ENCODE measurements at regions not wholly inside any gene's neighbourhood (a gene's known extent, or its start where the extent isn't known, plus 50 kb on each side); places are given as distances from the start of the nearest gene placed in this dataset.

DNA sequence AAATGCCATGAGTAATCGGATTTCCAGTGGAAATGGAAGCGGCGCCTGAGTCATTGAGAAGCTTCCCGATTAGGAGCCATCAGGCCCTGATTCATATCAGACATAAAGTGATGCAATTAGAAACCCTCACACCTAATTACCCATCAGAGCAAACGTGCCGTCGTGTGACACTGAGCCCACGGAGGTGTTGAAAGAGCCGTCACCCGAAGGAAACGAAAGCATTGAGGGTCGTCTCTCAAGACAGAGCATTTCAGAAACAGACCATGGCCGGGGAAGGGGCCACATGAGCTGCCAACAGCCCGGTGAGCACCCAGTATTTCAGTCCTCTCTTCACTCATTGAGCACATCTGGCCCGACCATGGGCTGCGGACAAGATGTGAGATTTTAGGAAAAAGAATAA lies 829.3 kb downstream of the TBC1D22A start:
- TF ChIP-seq CTCF (conservative IDR thresholded peaks at IDR 0.05; ENCODE audit: low read depth, low read length) (no peak), EZH2phosphoT487 (IDR thresholded peaks at IDR 0.05; ENCODE audit: borderline replicate concordance, low read length) (no peak), EZH2 (IDR thresholded peaks at IDR 0.05; ENCODE audit: low read length, unreplicated experiment) (no peak)
- no peak overlapping the region for H3K27ac ChIP-seq (ENCODE audit: low read length)
- intact Hi-C loops (cut with micrococcal nuclease), result no loop called here
- no peaks in the 10 kb centered on the region for H3F3A ChIP-seq (ENCODE audit: low read length, unreplicated experiment)
- ATAC-seq, result no peak
- H3K79me2 ChIP-seq (ENCODE audit: low read length), result no peaks in the 10 kb centered on the region
- H3K9me3 ChIP-seq (ENCODE audit: low read length), result no peaks in the 10 kb centered on the region
- H2AFZ ChIP-seq (ENCODE audit: low read length), result no peak overlapping the region
- no TSS peak for BruUV-seq (replicated peaks)
- H4K20me1 ChIP-seq (ENCODE audit: low read length), result no peaks in the 10 kb centered on the region
- H3K4me3 ChIP-seq (ENCODE audit: low read length), result no peak overlapping the region
- 0 out of 2 replicates have a peak, but pooled peaks cover 2% of the 10 kb centered on the region for H3K27me3 ChIP-seq (ENCODE audit: low read length)
- no peak for DNase-seq
- H3K4me2 ChIP-seq (ENCODE audit: low read length), result no peak overlapping the region
- ChIA-PET CTCF (no interaction called here), POLR2A (ENCODE audit: unreplicated experiment) (interaction anchor here (0.6 kb wide), 1 partner anchor 100 kb away, joined by 4 read pairs; no protein-coding TSS in a partner anchor)
- H3K36me3 ChIP-seq (ENCODE audit: low read depth, low read length), result no peaks in the 10 kb centered on the region
- no peaks in the 10 kb centered on the region for H3K9me2 ChIP-seq (replicated peaks; ENCODE audit: low read length)
- H3K4me1 ChIP-seq (ENCODE audit: insufficient read depth, low read length), result no peaks in the 10 kb centered on the region
- H3K9ac ChIP-seq (ENCODE audit: low read length), result no peak overlapping the region

GRCh38 chr22:47591016-47591415 lies 828.6 kb downstream of the TBC1D22A start:
- no peaks in the 10 kb centered on the region for H3K9me2 ChIP-seq (replicated peaks; ENCODE audit: low read length)
- H3K79me2 ChIP-seq (ENCODE audit: low read length), result no peaks in the 10 kb centered on the region
- H3K9me3 ChIP-seq (ENCODE audit: low read length), result no peaks in the 10 kb centered on the region
- H3K36me3 ChIP-seq (ENCODE audit: low read depth, low read length), result no peaks in the 10 kb centered on the region
- no TSS peak for BruUV-seq (replicated peaks)
- CTCF ChIA-PET, result no interaction called here
- H3K27me3 ChIP-seq (ENCODE audit: low read length), result no peaks in the 10 kb centered on the region
- POLR2A ChIA-PET (ENCODE audit: unreplicated experiment), result no interaction called here
- H2AFZ ChIP-seq (ENCODE audit: low read length), result no peak overlapping the region
- H3K4me1 ChIP-seq (ENCODE audit: insufficient read depth, low read length), result no peaks in the 10 kb centered on the region
- no peak for DNase-seq
- no peaks in the 10 kb centered on the region for H3F3A ChIP-seq (ENCODE audit: low read length, unreplicated experiment)
- no peak overlapping the region for H3K4me2 ChIP-seq (ENCODE audit: low read length)
- H4K20me1 ChIP-seq (ENCODE audit: low read length), result no peaks in the 10 kb centered on the region
- no peak for ATAC-seq
- no peak for TF ChIP-seq CTCF (conservative IDR thresholded peaks at IDR 0.05; ENCODE audit: low read depth, low read length)
- no peak for TF ChIP-seq EZH2 (IDR thresholded peaks at IDR 0.05; ENCODE audit: low read length, unreplicated experiment)
- no peak for TF ChIP-seq EZH2phosphoT487 (IDR thresholded peaks at IDR 0.05; ENCODE audit: borderline replicate concordance, low read length)
- H3K4me3 ChIP-seq (ENCODE audit: low read length), result no peak overlapping the region
- no peak overlapping the region for H3K27ac ChIP-seq (ENCODE audit: low read length)
- no peak overlapping the region for H3K9ac ChIP-seq (ENCODE audit: low read length)
- intact Hi-C loops (cut with micrococcal nuclease), result no loop called here

- BruUV-seq (replicated peaks), result no TSS peak
- ATAC-seq (no peak), DNase-seq (no peak)
- H3K4me1 ChIP-seq (ENCODE audit: insufficient read depth, low read length), result no peaks in the 10 kb centered on the region
- TF ChIP-seq EZH2phosphoT487 (IDR thresholded peaks at IDR 0.05; ENCODE audit: borderline replicate concordance, low read length) (no peak), EZH2 (IDR thresholded peaks at IDR 0.05; ENCODE audit: low read length, unreplicated experiment) (no peak), CTCF (conservative IDR thresholded peaks at IDR 0.05; ENCODE audit: low read depth, low read length) (no peak)
- no peaks in the 10 kb centered on the region for H3K9me2 ChIP-seq (replicated peaks; ENCODE audit: low read length)
- no peaks in the 10 kb centered on the region for H4K20me1 ChIP-seq (ENCODE audit: low read length)
- H3K27ac ChIP-seq (ENCODE audit: low read length), result no peak overlapping the region
- H3K9me3 ChIP-seq (ENCODE audit: low read length), result no peaks in the 10 kb centered on the region
- no peaks in the 10 kb centered on the region for H3K79me2 ChIP-seq (ENCODE audit: low read length)
- intact Hi-C loops (cut with micrococcal nuclease), result no loop called here
- no peak overlapping the region for H2AFZ ChIP-seq (ENCODE audit: low read length)
- no peaks in the 10 kb centered on the region for H3K36me3 ChIP-seq (ENCODE audit: low read depth, low read length)
- ChIA-PET POLR2A (ENCODE audit: unreplicated experiment) (no interaction called here), CTCF (no interaction called here)
- no peaks in the 10 kb centered on the region for H3K27me3 ChIP-seq (ENCODE audit: low read length)
- no peak overlapping the region for H3K4me3 ChIP-seq (ENCODE audit: low read length)
- H3K9ac ChIP-seq (ENCODE audit: low read length), result no peak overlapping the region
- no peaks in the 10 kb centered on the region for H3F3A ChIP-seq (ENCODE audit: low read length, unreplicated experiment)
- H3K4me2 ChIP-seq (ENCODE audit: low read length), result no peak overlapping the region
Measured at GRCh38 chr22:47589271-47590250, 827.1 kb downstream of the TBC1D22A start.

All from PC-3 (cell line).